Aorta (tissue), 5 donors: ENCODE measurements at regions not wholly inside any gene's neighbourhood (a gene's known extent, or its start where the extent isn't known, plus 50 kb on each side); places are given as distances from the start of the nearest gene placed in this dataset.
"Not testable (repeated sequence)": the region's sequence is repeated elsewhere in the genome, so short reads cannot be mapped to it uniquely, and the experiment has no call there.

Source experiments
- ATAC-seq: fragments of 200-7000 bp; cut with Tn5 transposase; one replicate; pipeline ENCODE4 v1.9.1; 2022; ENCODE audit warnings: moderate library complexity; ENCODE audit not compliant: low FRiP score
- DNase-seq, 2 donors: peaks; one replicate each; pipeline ENCODE4 v3.0.0-alpha.2; 2020
- H3K27ac ChIP-seq, 2 donors: one replicate each; pipeline ENCODE4 v1.5.1; 2013; ENCODE audit warnings: low read length in 2 of 2, mild to moderate bottlenecking in 2 of 2, moderate library complexity in 2 of 2, control low read depth in 1 of 2, inconsistent platforms in 1 of 2, low read depth in 1 of 2
- H3K27me3 ChIP-seq, 2 donors: one replicate each; pipeline ENCODE4 v1.6.1; 2013; ENCODE audit warnings: control low read depth in 1 of 2, low read length in 1 of 2, mild to moderate bottlenecking in 1 of 2, moderate library complexity in 1 of 2; ENCODE audit not compliant: insufficient read depth in 2 of 2, control insufficient read depth in 1 of 2
- H3K36me3 ChIP-seq, 2 donors: one replicate each; pipeline ENCODE4 v1.6.1; 2013; ENCODE audit warnings: control low read depth in 1 of 2, low read length in 1 of 2, mild to moderate bottlenecking in 1 of 2; ENCODE audit not compliant: insufficient read depth in 2 of 2, control insufficient read depth in 1 of 2
- H3K4me1 ChIP-seq, 2 donors: one replicate each; pipeline ENCODE4 v1.6.1; 2013; ENCODE audit warnings: low read length in 2 of 2, control low read depth in 1 of 2, mild to moderate bottlenecking in 1 of 2, moderate library complexity in 1 of 2; ENCODE audit not compliant: insufficient read depth in 2 of 2, control insufficient read depth in 1 of 2
- H3K4me3 ChIP-seq, 2 donors: one replicate each; pipeline ENCODE4 v1.5.1; 2013; ENCODE audit warnings: low read length in 2 of 2, control low read depth in 1 of 2, mild to moderate bottlenecking in 1 of 2
- H3K9me3 ChIP-seq: one replicate; pipeline ENCODE4 v1.6.1; 2013; ENCODE audit warnings: mild to moderate bottlenecking, low read length; ENCODE audit not compliant: control insufficient read depth
- WGBS, 2 donors: extraction: QIAGEN DNeasy Blood & Tissue Kit; methylation state at CpG; one replicate each; pipeline ENCODE4 v1.1.7; 2013; 5-methylcytosine and 5-hydroxymethylcytosine counted together
- intact Hi-C, 2 donors: fragments of 100-400 bp; cut with DNase I; formaldehyde crosslinking; loops; one replicate each; pipeline versions ENCODE4 v1.14.2 to v1.15.0; 2022
- donor health status: healthy with polysubstance abuse.
- donor health status: Bipolar disorder and iron deficiency.
- donor health status: DM: no; HTN: no; CAD: no.
- donor health status: DM: no; HTN: no; CAD: no.
- donor health status: DM: yes; HTN: yes; CAD: no.

- no peak for ATAC-seq
- no peak for DNase-seq
These were observed 107.7 kb downstream of the CRYBB2 start for GRCh38 chr22:25327018-25327755.

GRCh38 chr22:25331050-25331449 lies 111.6 kb downstream of the CRYBB2 start:
- Histone ChIP-seq H3K27me3 (no peaks in the 10 kb centered on the region), H3K4me3 (no peak overlapping the region), H3K4me1 (no peaks in the 10 kb centered on the region), H3K9me3 (no peaks in the 10 kb centered on the region), H3K27ac (no peak overlapping the region), H3K36me3 (no peaks in the 10 kb centered on the region)
- intact Hi-C loops: no loop called here
- ATAC-seq (no peak), DNase-seq (no peak)
- WGBS, 2 donors: 80 to 85% methylated on average over 4 of the region's 4 CpGs

More at GRCh38 chr22:25327018-25327755, 107.7 kb downstream of the CRYBB2 start:
- Histone ChIP-seq H3K27me3 (no peaks in the 10 kb centered on the region), H3K27ac (no peak overlapping the region), H3K4me3 (no peak overlapping the region), H3K4me1 (no peaks in the 10 kb centered on the region), H3K9me3 (no peaks in the 10 kb centered on the region), H3K36me3 (no peaks in the 10 kb centered on the region)
- intact Hi-C loops: no loop called here
- 76 to 77% methylated on average over 16 of the region's 17 CpGs for WGBS, 2 donors

GRCh38 chr22:25331911-25332310 lies 112.5 kb downstream of the CRYBB2 start:
- H3K36me3 ChIP-seq, intact Hi-C loops, DNase-seq, H3K4me3 ChIP-seq, H3K4me1 ChIP-seq, H3K9me3 ChIP-seq, H3K27ac ChIP-seq, H3K27me3 ChIP-seq, ATAC-seq: not testable (repeated sequence)
- WGBS, 2 donors: 82 to 92% methylated on average over 5 of the region's 5 CpGs

GRCh38 chr22:25332386-25332785 lies 112.9 kb downstream of the CRYBB2 start:
- Histone ChIP-seq H3K4me3 (no peak overlapping the region), H3K4me1 (no peaks in the 10 kb centered on the region), H3K27me3 (no peaks in the 10 kb centered on the region), H3K9me3 (no peaks in the 10 kb centered on the region), H3K27ac (no peak overlapping the region), H3K36me3 (no peaks in the 10 kb centered on the region)
- ATAC-seq (no peak), DNase-seq (no peak)
- intact Hi-C loops: no loop called here
- WGBS, 2 donors: 93 to 94% methylated on average over 11 of the region's 11 CpGs

GRCh38 chr22:25334162-25334490 lies 114.7 kb downstream of the CRYBB2 start:
- H3K4me3 ChIP-seq: no peak overlapping the region
- no peak for ATAC-seq
- intact Hi-C loops: no loop called here
- peaks cover 1% of the 10 kb centered on the region for H3K9me3 ChIP-seq
- no peaks in the 10 kb centered on the region for H3K27me3 ChIP-seq
- H3K36me3 ChIP-seq: no peaks in the 10 kb centered on the region
- WGBS, 2 donors: 36 to 37% methylated on average over 10 of the region's 10 CpGs
- no peaks in the 10 kb centered on the region for H3K4me1 ChIP-seq
- H3K27ac ChIP-seq: no peak overlapping the region
- DNase-seq: no peak

- H3K27me3 ChIP-seq, intact Hi-C loops, H3K9me3 ChIP-seq, H3K36me3 ChIP-seq, H3K27ac ChIP-seq, H3K4me3 ChIP-seq, H3K4me1 ChIP-seq, DNase-seq, ATAC-seq: not testable (repeated sequence)
- WGBS, 2 donors: 90 to 91% methylated on average over 17 of the region's 17 CpGs
These were observed 115.2 kb downstream of the CRYBB2 start for GRCh38 chr22:25334631-25335030.

- H3K27me3 ChIP-seq, H3K9me3 ChIP-seq, H3K4me3 ChIP-seq, H3K27ac ChIP-seq, intact Hi-C loops, H3K4me1 ChIP-seq, H3K36me3 ChIP-seq, DNase-seq, ATAC-seq: not testable (repeated sequence)
- WGBS, 2 donors: 88 to 92% methylated on average over 4 of the region's 4 CpGs
These were observed 115.8 kb downstream of the CRYBB2 start for GRCh38 chr22:25335276-25335675.

- DNase-seq, ATAC-seq, intact Hi-C loops: not testable (repeated sequence)
These were observed 121.1 kb downstream of the CRYBB2 start for GRCh38 chr22:25340536-25340935.

GRCh38 chr22:25344366-25344765 lies 124.9 kb downstream of the CRYBB2 start:
- H3K27ac ChIP-seq, intact Hi-C loops, DNase-seq, H3K4me3 ChIP-seq, ATAC-seq, H3K4me1 ChIP-seq, H3K36me3 ChIP-seq, H3K27me3 ChIP-seq, H3K9me3 ChIP-seq: not testable (repeated sequence)
- 96 to 98% methylated on average over 10 of the region's 10 CpGs for WGBS, 2 donors

More at GRCh38 chr22:25340536-25340935, 121.1 kb downstream of the CRYBB2 start:
- 95 to 97% methylated on average over 5 of the region's 5 CpGs for WGBS, 2 donors
- H3K4me3 ChIP-seq, H3K27me3 ChIP-seq, H3K36me3 ChIP-seq, H3K4me1 ChIP-seq, H3K9me3 ChIP-seq, H3K27ac ChIP-seq: not testable (repeated sequence)
